NCI-H2107 treated with DMSO at 0.1 percent for 48 hours (cell line): ENCODE measurements at regions not wholly inside any gene's neighbourhood (a gene's known extent, or its start where the extent isn't known, plus 50 kb on each side); places are given as distances from the start of the nearest gene placed in this dataset.
"Not testable (repeated sequence)": the region's sequence is repeated elsewhere in the genome, so short reads cannot be mapped to it uniquely, and the experiment has no call there.

Source experiments
- DNase-seq: peaks from one replicate; lab custom pipeline; 2025; ENCODE audit not compliant: unreplicated experiment; lab: John Stamatoyannopoulos, UW

DNA sequence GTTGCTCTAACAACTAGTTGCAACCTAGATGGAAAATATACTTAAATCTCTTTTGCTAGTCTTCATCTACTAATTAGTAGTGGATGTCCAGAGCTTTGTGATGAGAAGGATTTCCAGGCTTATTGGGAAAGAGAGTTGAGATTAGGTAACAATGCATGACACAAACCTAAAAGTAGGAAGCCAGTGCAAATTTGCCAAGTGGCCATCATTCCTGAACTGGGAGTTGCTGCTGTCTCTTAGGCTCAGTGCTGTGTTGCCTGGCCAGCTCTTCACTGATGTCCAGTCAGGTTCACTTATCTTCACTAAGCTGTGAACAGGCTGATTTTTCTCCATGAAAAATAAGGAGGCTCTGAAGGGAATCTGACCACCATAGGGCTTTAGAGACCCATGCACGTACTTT, 105.6 kb upstream of the AMOT start:
- DNase-seq, result no peak

DNA sequence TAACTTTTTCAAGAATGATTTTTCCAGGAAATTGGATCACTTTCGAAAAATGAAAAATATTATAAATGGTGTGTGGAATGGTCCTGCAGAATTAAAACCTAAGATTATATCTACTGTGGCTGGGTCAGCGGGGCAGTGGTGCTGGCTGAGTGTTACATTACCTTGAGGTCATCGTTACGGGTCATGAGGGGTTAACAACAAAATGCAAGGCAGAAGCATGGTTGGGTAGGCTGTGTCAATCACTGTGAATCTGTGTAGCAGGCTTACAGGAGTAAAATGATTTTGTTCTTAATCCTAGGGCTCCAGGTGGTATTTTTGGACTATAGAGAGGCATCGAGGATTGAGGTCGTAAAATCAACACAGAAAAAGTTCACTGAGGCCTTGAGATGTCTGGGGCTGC, 105.2 kb upstream of the AMOT start:
- no peak for DNase-seq

DNA sequence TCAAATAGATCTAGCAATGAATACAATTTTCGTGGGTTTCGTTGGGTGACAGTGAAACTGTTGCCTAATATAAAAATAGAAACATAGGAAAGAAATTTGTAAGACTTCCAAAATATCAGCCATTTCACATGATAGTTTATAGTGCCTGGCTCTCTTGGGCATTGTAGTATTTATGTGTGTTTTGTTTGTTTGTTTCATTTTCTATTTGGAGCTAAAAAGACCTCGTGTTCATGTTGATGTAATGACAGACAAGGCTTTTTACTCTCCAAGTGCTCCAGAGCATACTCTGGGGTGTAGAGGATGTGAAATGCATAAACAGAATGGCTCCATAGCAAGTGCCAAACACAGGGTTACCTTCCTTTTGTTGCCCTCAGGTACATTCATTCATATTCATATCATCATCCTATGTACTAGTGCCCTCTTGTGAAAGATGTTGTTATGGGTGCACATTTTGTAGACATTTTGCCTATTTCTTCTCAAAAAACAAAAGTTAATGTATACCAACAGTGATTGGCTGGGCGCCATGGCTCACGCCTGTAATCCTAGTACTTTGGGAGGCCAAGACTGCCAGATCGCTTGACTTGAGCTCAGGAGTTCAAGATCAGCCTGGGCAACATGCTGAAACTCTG, 100.7 kb upstream of the AMOT start:
- no peak for DNase-seq

DNA sequence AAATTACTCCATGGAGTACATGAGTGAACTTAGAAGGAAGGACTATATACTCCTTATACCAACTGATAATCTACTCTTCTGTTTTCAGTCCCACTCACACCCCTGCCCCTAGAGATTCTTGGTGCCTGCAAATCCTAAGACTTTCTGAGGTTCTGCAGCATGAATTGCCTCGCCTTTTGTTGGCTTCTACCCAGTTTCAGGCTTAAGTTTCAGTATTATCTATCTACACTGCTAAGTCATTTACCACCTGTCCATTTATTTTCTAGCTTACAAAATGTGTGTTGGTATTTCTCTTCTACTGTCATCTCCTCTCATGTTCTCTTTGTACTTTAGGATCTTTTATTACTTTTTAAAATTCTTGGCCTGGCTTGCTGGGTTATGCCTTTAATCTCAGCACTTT, 94.4 kb upstream of the AMOT start:
- no peak for DNase-seq

DNA sequence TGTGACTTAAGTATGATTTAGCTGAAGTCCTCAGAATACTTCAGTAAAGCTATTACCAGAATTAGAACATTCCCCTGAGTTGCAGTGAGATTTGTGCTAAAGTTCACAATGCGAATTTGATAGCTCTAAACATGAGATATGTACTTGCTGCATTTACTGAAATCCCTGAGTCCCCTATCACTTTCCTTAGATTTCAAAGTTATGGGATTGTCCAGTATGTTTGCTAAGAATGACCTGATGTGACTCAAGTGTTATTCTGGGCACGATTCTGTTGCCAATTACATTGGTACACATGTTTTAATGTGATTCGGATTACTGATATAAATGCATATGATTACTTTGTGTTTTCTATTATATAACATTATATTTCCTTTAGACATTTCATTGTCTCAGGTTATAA, 91.3 kb upstream of the AMOT start:
- no peak for DNase-seq

DNA sequence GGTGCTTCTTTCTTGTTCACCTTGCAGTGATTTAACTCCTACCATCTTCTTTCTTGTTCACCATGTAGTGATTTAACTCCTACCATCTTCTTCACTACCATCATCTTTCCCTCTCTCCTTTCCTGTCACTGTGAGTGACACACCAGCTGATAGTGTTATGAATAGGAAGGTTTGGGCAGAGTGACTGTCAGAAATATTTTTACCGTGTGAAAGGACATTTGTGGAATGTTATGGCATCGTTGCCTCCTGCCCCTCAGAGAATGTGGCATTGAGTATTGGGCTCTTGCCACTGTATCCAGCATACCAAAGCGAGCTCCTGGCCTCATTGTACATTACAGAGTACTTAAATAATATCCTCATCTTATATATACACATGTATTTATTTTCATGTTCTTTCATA, 90.8 kb upstream of the AMOT start:
- no peak for DNase-seq

DNA sequence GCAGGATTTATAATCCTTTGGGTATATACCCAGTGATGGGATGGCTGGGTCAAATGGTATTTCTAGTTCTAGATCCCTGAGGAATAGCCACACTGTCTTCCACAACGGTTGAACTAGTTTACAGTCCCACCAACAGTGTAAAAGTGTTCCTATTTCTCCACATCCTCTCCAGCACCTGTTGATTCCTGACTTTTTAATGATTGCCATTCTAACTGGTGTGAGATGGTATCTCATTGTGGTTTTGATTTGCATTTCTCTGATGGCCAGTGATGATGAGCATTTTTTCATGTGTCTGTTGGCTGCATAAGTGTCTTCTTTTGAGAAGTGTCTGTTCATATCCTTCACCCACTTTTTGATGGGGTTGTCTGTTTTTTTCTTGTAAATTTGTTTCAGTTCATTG, 82.8 kb upstream of the AMOT start:
- not testable (repeated sequence) for DNase-seq

DNA sequence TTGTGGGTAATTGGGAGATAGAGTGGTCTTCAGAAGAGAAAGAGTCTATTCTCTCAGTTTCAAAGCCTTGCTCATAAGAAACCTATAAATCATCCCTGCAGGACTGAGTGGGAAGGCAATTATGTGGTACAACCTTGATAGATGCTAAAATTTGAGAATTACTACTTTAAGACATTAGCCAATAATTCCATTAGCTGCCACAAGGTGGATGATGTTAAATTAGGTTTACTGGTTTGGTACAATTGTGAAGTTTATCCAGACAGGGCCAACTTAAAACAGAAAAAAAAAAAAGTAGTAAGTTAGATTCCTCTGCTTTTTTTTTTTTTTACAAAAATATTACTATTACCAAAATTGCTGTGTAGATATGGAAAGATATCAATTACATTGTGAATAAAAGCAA, 73.2 kb upstream of the AMOT start:
- DNase-seq, result no peak

DNA sequence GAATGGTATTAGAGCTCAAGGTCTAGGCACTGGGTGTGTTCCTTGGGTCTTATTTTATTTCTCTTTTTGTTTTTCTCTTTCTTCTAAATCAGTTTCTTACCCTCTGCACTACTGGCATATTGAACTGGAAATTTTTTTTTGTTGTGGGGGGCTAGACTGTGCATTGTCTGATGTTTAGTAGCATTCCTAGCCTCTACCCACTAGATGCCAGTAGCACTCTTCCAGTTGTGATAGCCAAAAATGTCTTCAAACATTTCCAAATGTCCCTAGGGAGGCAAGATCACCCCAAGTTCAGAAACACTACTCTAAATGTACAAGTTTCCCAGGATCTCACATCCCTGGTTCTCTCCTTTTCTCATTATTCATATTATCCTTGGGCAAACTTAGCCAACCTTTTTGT, 69.8 kb upstream of the AMOT start:
- no peak for DNase-seq

DNA sequence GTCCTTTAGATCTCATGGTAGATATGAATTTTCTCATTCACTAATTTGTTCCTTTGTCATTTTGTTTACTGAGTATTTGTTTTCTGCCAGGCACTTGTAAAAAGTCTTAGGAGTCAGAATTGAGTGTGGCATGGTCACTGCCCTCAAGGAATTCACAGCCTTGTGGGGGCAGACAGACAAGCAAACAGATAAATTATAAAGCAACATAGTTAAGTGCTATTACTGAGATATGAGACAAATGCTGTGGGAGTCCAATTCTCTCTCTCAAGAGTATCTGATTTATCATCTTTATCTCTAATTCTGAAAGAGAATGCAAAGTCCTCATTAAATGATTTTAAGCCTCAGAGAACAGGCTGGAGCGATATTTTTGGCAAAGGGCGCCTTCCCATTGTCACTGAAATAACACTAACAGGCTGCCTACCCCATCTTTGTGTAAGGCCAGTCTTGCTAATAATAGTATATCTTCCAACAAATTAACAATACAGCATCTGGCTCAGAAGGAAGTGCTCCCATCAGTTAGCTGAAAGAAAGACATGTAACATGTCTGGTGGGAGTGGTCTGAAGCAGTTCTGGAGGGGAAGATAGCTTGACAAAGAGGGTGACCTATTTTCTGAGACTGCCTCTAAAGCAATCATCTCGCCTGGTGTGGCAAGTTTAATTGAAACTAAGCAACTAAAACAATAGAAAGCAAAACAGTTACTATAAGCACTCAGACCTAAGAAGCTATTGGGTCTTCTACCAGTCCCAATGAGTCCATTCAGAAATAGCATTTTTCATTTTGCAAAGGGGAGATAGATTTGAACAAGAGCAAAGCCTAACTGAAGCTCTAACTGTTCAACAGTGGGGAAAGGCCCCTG, 61.5 kb upstream of the AMOT start:
- DNase-seq, result no peak

DNA sequence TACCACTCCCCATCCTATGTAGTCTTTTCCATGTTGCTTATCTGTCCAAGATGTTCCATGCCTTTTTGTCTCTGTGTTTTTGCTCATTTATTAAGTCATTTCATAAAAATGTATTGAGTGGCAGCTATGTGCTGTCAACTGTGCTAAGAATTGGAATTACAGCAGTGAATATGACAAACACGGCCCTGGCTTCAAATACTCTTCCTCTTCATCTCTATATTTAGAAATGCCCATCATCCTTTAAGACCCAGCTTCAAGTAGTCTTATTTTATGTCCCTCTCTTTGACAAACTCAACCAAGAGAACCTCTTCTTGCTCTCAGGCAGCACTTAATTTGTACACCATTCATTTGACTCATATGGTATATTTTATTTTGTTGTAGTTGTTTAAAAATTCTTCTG, 55.4 kb upstream of the AMOT start:
- no peak for DNase-seq
